Stimulated activated CD4-positive, alpha-beta T cell treated with anti-CD3 and anti-CD28 coated beads, Interleukin-4, amount 100 ng/mL, for 4 hours (primary cell): ENCODE measurements at regions not wholly inside any gene's neighbourhood (a gene's known extent, or its start where the extent isn't known, plus 50 kb on each side); places are given as distances from the start of the nearest gene placed in this dataset.
"Not testable (repeated sequence)": the region's sequence is repeated elsewhere in the genome, so short reads cannot be mapped to it uniquely, and the experiment has no call there.

ENCODE experiments used
- DNase-seq, 2 experiments: peaks; one replicate each; pipeline ENCODE4 v3.0.0-alpha.2; 2020

DNA sequence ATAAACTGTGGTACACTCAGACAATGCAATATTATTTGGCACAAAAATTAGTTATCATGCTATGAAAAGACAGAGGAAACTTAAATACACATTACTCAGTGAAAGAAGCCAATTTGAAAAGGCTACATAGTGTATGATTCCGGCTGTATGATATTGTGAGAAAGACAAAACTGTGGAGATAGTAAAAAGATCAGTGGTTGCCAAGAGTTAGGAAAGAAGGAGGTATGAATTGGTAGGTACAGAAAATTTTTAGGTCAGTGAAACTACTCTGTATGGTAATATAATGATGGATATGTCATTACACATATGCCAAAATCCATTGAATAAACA lies 458.8 kb upstream of the CBLB start:
- no peak for DNase-seq

DNA sequence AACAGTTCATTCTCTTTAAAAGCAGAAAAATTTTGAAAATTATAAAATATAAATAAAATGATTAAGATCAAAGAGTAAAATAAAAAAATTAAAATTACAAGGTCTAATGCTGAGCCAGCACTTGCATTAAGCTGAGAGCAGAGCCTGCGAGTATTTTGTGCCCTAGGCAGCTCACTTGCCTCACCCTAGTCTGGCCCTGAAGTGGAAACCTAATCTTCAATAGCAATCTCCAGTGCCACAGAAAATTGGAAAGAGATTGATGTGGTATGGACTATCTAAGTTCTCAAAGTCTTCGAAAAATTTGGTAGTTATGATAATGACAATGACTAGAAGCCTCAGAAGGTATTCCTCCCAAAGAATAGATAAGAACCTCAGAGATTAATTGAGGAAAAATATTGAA lies 459.4 kb upstream of the CBLB start:
- DNase-seq = no peak

DNA sequence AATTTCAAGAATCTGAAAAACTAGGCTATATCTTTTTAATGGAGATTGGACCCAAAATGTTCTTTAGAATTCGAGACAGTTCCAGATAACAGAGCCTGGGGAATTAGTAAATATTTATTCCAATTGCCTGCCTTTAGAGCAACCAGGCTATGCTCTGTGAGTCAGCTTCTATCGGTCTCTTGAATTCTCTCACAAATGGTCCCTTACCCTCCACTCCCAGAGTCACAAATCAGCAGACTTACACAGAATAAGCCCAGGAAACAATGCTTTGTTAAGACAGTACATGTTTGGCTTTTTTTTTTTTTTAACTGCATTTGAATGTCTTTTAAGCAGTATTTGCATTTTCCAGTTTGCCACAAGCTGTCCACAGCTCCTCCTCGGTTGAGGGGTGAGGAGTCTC lies 460.7 kb upstream of the CBLB start:
- DNase-seq = no peak

DNA sequence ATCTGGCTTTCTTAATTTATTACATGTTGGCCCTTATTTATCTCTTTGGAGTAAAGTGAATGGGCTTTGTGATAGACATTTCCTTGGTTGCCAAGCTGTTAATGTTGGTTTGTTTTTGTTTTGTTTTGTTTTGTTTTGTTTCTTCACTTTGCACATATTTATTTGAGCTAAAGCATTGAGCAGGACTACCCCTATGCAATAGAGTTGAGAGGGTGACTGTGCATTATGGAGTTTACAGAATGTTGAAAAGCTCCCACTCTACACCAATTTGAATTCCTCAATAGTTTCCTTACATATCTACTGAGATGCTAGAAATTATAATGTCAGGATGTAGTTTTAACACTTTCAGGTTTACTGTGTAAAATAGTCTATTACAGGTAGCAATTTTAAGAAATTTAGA lies 462.8 kb upstream of the CBLB start:
- no peak for DNase-seq

DNA sequence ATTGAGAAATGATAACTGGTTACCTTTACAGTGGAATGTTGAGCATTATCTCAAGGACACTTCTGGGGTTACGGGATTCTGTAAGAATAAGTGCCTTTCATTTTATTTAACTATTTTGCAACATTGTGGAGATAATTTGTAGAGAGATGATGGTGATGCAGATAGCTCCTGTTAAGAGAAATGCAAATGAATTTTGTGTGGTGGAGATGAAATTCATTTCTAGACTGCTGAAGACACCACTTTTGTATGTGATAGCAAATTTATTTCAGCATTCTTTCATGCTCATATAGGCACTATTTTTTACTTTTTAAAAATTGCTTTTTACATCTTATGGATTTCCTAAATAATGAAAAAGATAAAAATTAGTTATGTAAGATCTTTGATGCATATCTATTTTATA lies 463.3 kb upstream of the CBLB start:
- DNase-seq = no peak

DNA sequence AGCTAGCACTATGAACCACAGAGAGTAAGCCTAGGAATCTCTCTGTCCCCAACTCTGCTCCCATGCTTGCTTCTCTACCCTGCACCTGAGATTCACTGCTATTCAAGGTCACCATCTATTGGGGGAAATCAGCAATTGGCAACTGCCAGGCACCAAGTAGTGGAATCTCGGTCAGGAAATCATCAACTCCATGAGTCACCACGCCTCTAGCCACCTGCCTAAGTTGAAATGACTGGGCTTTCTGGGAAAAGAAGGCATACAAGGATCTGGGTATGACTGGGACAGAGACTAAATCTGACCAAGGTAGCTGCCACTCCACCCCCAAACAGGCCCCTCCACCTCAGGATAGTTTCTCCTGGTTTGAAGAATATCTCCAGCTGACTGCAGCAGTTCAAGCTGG lies 464.1 kb upstream of the CBLB start:
- peak; percentile 3 to 16 for DNase-seq

DNA sequence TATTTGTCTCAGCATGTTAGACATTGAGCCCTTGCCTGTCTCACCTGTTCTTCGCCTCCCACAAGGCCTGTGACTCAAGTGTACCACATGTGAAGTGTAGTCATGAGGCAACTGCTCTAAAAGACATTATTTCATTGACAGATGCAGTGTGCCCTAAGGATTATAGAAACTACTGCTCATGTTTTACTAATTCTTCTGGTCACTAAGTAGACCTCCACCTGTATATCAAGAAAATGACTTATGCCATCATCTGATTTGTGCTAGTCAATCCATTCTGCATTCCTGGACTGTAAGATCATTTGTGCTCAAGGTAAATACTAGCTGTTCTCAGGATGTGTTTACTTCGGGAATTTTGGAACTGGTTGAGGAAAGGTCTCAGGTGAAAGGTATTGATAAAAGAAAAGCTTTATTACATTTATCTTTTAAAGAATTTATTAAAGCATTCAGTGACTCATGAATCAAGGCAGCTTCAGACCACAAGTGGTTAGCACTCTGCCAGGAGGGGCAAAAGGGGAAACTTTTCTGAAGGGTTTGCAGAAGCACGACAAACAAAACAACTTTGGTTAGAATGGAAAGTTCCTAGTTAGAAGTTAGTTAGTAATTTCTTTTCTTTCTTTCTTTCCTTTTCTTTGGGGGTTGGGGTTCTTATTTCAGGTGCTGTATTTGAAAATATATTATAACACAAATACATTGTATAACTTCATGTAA lies 465.3 kb upstream of the CBLB start:
- DNase-seq = peak; percentile 35 to 76

DNA sequence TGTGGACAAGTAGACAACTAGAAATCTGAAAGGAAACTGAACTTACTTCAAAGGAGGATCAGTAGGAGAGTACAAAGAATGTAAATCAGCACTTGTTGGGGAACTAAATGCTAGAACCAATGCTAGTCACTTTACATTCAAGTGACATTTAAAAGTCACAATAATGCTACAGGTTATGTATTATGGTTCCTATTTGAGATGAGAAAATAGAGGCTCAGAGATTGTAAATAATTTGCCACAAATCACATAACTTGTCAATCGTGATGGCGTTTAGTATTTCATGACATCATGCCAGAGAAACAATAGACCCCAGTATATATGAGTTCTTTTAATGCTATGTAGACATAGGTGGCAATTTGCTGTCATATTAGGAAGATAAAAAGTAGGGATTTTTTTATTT lies 467.8 kb upstream of the CBLB start:
- DNase-seq = no peak

DNA sequence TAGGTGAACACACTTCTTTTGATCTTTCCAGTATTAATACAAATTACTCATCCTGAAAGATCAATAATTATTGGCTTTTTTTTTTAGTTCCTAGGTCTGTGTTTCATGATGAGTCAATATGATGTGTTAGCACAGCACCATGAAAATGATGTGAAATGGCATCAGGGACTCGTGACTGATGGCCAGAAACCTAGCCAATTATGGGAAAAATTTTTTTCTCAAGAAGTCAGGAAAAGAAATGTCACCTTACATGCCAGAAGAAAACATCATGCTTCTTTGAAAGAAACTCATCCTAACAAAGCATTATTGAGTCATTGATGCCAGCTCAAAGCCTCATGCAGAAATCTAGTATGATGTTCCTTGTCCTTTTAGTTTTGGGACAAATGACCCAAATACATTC lies 468.3 kb upstream of the CBLB start:
- no peak for DNase-seq

DNA sequence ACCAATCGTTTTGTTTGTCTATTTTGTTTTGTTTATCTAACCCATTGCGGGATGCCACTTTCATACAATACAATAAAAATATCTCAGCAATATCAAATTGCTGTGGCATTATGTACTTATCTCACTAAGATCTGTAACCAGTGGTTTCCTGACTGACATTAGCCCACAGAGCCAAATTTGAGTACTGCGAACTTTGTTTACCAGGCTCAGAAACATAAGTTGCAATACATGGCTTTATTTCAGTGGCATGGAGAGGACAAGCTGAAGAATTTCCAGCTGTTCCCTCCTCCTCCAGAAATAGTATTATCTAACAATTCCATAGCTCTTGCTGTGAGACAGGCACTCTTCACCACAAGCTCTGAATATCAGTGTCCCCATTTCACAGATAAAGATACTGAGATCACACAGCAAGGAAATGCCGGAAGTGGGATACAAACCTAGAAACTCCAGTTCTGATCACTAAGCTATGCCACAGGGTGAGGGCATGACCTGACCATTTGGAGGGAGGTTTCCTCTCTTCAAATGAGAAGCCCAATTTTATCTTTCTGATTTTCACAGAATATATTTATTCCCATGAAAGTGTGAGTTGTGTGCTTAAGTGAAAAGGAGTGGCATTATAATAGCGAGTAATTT lies 469.9 kb upstream of the CBLB start:
- no peak for DNase-seq

DNA sequence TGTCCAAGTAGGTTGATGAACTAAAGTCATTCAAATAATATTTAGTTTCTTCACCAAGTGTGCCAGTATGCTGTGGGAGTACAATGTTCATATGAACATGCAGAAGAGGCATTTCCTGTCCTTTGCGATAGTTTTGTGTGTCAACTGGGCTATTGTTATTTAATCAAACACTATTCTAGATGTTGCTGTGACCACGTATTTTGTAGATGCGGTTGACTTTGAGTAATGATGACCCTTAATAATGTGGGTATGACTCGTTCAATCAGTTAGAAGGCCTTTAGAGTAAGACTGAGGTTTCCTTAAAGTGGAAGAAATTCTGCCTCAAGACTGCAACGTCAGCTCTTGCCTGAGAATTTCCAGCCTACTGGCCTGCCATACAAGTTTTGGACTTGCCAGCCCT lies 470.7 kb upstream of the CBLB start:
- no peak for DNase-seq

DNA sequence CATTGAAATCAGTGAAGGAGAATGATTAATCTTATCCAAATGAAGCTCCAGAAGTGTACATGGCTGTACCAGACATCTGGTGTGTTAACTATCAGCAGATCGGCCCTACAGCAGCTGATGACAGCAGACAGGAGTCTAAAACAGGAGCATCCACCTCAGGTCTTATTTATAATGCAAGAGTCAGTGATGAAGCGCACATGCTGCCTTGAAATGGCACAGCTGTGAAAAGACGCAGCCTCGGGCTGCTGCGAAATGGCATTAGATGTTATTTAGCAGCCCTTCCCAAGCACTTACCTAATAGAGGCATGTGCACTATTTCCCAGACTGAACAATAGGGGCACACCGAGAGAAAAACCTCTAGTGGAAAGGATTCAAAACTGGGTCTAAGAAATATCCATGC lies 472.3 kb upstream of the CBLB start:
- DNase-seq = no peak

DNA sequence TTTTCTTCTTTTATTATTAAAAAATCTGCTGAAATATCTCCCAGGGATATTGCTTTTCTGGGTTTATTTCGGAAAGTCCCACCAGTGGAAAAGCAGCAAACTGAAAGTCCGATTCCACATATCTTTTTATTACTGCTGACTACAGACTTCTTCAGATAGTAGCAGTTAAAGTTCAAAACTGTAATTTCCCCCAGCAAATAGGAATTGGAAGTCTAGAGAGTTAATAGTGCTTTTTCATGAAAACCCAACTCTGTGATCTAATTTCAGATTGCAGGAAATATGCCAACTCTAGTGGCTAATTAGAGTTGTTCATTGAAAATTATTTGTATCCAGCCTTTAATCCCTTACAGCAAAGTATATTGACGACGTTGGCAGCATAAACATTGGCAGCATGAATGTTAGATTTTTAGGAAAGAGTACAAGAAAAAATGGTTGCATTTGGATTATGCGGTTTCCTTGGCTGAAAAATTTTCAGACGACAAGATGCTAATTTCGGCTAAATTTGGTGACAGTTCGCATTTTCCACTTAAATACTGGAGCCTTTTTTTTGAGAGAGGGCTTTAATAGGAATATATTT lies 472.9 kb upstream of the CBLB start:
- no peak for DNase-seq

DNA sequence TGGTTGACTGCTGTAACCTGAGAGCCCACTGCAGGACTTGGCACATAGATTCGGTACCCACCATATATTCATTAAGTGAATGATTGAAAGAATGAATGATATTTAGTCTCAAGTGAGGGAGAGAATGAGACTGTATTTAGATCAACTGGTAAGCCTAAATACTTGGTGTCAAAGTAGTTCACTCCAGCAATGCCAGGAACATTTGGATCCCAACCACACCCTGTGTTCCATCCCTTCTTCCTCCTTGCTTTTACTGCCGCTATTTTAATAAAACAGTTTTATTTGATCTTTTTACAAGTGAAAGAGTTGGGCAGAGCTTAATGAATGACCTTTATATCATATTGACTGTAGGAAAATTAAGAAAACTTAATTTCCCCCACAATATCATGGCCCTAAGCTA lies 473.6 kb upstream of the CBLB start:
- no peak for DNase-seq

DNA sequence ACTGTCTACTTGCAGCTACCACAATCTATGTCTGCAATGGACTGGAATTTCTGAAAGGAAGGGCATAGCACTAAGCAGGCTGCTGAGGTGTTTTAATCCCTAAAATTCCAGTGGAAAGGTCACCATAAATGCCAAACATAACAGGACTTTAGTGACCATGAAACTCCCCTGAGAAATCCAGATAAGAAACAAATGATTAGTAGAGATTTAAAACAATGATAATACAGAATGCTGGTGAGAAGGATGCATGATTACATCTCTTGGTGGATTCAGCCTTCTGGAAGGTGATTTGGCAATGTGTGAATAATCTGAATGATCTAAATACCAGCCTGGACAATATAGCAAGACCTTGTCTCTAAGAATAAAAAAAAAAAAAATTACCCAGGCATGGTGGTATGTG lies 475.0 kb upstream of the CBLB start:
- DNase-seq = no peak

DNA sequence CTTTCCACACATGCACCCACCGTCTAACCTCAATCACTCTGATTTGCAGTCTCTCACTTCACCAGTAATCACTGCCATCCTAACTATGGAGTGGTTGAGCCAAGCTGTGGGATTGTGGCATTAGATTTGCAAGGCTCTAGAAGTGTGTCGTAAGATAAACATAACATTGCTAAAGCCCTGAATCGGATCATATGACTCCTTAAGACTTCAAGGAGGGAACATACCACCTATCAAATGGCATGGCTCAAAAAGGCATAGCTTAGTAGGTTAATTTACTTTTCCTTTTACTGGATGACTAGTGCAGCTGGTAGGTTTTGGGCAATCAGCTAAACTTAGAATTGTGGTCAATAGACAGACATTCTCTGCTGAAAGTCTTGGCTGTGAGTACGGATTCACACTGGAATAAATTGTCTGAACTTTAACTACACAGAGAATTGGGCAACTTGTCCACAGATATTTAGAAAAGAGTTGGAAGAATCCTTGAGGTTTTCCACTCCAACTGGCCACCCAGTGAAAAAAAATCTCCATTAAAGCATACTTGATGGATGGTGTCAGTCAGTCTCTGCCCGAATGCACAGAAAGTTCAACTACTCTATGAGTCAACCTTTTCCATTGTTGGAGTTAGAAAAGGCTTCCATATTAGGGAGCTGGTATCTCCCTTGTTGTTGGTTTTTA lies 476.7 kb upstream of the CBLB start:
- DNase-seq = no peak

DNA sequence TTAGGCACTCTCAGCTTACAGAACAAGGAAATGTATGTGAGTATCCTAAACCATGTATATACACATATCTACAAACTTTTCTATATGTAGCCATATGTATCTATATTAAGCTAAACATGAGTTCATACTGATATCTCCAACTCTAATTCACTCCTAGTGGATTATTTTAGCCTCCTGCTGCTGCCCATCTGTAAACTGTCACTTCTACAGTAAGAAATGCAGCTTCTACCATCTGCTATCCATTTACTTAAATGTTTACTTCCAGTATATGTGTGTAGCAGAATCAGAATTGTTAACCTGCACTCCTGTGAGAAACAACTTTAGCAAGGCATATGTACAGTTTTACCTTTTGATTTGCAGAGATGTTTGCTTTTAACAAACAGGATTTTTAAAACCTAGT lies 478.5 kb upstream of the CBLB start:
- no peak for DNase-seq

DNA sequence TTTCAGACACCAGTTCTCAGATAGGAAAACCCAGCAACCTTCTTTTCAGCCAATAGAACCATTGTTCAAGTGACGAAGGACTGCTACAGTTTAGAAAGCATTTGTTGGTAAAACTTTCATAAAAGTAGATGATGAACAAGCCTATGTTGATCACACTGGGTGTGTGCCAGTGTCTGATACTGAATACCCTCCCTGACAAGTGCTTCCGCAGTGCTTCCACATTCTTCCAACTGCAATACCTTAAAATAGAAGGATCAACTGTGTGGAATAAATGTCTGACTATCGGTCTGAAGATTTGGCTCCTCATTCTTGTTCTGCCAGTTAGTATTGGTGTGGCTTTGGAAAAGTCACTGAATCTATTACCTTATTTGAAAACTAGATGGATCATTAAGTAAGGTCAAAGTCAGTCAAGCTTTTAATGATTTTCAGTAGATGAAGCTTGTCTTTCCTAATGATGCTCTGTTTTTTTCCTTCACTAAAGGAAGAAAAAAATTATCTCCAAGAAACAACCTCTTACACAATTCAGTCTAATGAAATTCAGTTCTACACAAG lies 479.4 kb upstream of the CBLB start:
- no peak for DNase-seq

DNA sequence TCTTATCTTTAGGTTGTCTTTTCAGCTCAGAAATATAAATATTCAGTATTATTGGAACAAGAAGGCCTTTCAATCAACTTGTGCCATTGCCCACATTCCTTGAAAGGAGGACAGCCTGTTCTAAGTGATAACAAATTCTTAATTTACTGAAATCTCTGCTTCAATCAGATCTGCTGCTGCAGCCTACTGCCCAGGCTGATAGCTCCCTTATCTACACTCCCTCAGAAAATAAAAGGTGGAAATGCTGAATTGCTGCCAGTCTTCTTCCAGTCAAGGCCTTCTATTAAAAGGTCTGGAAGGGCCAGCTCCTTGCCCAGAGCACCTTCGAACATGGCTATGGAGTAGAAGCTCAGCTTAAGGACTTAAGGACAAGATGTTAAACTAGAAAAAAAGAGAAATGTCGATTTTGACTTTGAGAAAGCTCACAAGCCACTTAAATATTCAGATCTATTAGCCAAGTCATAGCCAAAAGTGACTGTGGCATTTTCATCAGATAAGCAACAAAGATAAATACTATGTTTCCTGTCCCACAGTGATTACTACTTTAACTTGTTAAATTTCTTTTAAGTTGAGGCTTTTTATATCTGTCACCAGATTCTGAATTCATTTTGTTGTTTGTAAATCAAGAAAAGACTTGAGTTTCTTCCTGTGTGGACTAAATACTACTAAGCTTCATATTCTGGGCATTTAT lies 480.5 kb upstream of the CBLB start:
- no peak for DNase-seq

DNA sequence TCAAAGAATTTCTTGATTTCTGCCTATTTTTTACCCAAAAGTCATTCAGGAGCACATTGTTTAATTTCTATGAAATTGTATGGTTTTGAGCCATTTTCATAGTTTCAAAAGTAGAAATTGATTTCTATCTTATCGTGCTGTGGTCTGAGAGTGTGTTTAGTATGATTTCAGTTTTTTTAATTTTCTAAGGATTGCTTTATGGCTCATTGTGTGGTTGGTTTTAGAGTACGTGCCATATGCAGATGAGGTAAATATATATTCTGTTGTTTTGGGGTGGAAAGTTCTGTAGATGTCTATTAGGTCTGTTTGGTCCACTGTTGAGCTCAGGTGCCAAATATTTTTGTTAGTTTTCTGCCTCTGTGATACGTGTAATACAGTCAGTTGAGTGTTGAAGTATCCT lies 487.1 kb upstream of the CBLB start:
- DNase-seq = no peak

DNA sequence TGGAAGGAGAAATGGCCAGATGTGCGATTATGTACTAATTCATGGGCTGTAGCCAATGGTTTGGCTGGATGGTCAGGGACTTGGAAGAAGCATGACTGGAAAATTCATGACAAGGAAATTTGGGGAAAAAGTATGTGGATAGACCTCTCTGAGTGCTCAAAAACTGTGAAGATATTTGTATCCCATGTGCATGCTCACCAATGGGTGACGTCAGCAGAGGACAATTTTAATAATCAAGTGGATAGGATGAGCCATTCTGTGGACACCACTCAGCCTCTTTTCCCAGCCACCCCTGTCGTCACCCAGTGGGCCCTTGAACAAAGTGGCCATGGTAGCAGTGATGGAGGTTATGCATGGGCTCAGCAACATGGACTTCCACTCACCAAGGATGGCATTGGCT lies 490.9 kb upstream of the CBLB start:
- DNase-seq = no peak

DNA sequence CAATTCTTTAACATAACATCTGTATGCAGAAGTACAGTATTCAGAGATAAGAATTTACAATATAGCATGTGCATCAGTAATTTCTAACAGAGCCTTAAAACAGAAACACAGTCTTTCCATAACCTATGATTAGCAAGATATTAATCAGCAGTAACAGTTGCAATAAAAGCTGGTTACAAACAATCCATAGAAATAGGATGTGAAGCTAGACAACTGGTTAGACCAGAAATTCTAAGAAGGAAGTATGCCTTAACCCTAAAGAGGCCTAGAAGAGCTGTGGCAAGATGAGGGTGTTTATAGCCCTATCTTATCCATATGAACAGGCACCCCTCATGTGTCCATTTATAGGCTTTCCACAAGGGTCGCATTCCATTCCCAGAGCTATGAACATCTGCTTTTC lies 492.1 kb upstream of the CBLB start:
- not testable (repeated sequence) for DNase-seq

DNA sequence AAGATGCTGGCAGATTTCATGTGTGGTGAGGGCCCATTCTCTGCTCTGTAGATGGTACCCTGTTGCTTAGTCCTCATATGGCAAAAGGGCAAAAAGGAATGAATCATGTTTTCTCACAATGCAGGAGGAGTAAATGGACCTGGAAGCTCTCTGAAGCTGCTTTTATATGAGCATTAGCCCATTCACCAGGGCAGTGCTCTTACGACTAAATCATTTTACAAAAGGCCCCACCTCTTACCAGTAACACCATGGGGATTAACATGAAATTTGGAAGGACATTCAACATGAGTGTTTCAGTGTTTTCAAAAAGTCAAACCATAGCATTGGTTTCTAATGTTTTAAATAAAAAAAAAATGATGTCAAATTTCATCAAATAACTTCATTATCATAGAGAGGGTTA lies 495.7 kb upstream of the CBLB start:
- no peak for DNase-seq
